ENCODE measurements at regions not wholly inside any gene's neighbourhood (a gene's known extent, or its start where the extent isn't known, plus 50 kb on each side); places are given as distances from the start of the nearest gene placed in this dataset.
"Not testable (repeated sequence)": the region's sequence is repeated elsewhere in the genome, so short reads cannot be mapped to it uniquely, and the experiment has no call there.

DNA sequence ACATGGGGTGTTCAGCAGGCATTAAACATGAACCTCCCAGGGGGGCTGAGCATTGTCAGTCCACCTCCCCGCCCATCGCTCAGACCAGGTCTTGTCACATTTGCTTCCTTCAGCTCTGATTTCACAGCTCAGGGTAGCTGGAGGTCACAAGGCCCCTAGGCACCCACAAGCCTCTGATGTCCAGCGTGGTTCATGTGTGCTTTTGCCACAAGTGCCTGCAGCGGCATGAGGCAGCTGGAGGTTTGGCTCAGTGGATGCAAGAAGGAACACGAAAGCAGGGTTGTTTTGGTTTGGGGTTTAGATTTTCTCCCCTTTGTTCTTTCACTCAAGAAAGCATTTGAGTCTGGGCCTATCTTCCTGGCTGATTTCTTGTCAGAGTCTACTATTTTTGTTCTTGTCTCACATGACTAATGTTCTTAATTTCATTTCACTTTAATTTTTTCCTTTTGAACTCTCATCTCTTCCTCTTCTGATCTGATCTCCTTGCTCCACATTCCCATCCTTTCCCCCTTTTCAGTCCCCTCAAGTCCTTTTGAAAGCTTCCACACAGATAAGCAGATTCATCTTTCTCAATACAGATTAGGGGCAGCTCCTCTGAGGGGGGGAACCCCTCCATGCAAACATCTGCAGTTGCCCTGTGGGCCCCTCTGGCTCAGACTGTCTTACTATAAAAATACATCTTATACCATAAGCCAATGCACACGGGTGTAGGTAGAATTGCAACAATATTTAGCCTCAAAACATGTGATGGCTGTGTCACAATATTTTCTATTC, 68.1 kb upstream of the CEP85L start:
- no peak for DNase-seq (ENCODE audit: low read depth)

DNA sequence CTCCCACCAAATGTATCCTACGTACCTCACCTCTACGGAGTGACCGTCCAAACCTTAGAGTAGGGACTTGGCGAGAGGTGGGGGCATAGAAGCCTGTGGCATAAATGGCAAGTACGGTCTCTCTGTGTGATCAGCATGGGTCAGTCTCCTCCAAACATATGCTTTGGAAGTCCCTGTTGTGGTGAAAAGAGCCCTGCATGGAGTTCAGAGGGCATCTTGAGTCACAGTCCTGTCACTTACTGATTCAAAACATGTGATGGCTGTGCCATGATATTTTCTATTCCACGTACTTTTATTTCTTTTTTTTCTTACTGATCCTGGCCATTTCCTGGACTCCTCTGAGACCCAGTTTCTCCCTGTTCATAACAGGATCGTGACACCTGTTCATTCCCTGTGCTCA, 67.5 kb upstream of the CEP85L start:
- no peak for DNase-seq (ENCODE audit: low read depth)

DNA sequence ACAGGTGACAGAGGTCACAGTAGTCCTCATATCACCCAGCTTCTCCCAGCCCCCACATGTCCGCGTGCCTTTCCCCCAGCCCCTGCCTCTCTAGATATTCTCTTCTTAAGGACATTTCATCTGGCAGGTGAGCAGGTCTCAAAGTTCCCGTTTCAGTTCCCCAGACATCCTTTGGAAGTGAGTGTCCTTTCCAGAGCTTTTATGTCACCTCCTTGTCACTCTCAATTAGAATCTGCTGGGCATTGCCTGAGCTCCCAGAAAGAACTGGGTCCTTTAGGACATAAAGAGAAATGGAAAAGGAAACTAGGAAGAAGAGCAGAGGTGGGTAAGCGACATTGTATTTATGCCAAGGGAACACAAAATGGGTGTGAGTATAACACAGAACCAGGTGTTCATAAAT, 66.9 kb upstream of the CEP85L start:
- no peak for DNase-seq (ENCODE audit: low read depth)

DNA sequence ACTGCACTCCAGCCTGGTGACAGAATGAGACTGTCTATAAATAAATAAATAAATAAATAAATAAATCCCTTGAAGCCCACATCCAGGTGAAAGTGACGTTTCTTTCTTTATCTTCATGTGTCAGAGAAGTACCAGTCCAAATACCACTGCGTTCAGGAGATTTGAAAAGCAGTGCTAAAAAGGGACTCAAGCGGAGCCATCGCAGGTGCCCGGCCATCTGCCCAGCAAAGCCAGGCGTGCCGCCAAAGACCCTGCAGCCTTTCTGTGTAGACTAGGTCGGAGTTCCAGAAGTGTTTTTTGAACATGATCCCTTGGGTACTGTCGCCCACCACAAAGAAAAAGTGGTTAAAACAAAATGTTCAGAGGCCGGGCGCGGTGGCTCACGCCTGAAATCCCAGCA, 65.7 kb upstream of the CEP85L start:
- DNase-seq (ENCODE audit: low read depth), result no peak

DNA sequence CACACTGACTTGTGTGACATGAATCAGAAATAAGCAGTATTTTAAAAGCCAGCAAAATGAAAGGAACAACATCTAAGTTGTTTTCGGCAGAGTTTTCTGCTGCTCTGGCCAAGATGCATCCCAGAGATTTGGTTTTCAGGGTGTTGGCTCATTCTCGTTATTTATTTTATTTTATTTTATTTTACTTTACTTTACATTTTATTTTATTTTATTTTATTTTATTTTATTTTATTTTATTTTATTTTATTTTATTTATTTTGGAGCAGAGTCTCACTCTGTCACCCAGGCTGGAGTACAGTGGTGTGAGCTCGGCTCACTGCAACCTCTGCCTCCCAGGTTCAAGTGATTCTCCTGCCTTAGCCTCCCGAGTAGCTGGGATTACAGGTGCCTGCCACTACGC, 64.5 kb upstream of the CEP85L start:
- not testable (repeated sequence) for DNase-seq (ENCODE audit: low read depth)

DNA sequence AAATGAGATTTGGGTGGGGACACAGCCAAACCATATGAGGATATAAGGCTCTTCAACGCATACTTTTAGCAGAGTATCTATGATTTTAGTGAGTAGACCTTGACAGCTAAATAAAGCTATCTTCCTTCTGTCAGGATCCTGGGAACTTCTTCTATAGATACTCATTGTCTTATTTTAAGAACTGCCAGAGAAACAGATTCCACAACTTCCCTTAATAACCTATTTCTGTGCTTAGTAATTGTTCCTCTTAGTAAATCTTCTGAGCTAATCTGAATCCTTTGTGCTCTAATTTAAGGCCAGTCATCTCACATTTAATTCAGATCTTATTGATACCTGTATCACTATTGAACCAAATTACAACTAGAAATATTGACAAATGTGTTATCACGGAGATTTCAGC, 64.0 kb upstream of the CEP85L start:
- no peak for DNase-seq (ENCODE audit: low read depth)

DNA sequence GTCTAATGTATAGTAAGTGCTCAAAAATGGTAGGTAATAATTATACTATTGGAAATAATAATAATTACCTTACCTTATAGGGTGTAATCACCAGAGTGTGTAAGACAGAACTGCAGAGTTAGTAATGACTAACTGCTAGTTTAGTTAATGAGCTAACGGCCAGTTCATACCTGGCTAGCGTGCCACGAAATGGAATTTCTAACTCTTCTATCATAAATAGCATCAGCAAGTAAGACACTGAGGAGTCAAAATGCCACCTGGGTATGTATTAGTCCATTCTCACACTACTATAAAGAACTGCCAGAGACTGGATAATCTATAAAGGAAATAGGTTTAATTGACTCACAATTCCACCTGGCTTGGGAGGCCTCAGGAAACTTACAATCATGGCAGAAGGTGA, 63.4 kb upstream of the CEP85L start:
- DNase-seq (ENCODE audit: low read depth), result no peak

DNA sequence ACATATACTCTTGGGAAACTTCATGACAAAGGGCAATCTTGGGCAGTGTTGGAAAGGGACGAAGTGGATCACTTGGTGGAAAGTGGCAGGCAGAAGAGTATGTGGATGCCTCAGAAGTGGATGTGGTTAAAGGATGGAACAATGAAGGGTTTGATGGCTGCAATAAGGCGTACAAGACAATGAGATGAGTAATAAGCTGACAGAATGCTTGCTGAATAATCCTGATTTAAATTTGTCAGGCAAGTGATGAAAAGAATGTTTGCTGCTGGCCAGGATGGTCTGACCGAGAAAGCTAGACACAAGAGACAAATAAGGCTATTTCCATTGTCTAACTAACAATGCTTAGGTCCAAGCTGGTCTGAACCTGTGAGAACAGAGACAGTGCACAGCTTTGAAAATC, 61.6 kb upstream of the CEP85L start:
- DNase-seq (ENCODE audit: low read depth), result peak; percentile 83

DNA sequence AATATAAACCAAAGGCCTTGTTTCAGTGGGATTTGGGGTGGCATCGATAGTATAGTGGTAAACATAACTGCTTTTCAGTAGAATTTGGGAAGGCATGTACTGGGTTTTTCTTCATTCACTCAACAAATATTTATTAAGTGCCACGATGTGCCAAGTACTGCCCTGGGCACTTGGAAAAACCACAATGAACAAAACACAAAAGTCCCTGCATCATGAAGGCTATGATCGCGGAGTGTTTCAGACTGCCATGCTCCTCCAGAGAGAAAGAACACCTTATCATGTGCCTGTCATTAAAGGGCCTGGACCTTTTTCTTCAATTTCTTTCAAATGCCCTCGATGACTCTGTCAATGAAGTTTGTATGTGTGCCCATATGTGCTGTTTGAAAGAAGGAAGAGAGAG, 59.2 kb upstream of the CEP85L start:
- DNase-seq (ENCODE audit: low read depth), result no peak

DNA sequence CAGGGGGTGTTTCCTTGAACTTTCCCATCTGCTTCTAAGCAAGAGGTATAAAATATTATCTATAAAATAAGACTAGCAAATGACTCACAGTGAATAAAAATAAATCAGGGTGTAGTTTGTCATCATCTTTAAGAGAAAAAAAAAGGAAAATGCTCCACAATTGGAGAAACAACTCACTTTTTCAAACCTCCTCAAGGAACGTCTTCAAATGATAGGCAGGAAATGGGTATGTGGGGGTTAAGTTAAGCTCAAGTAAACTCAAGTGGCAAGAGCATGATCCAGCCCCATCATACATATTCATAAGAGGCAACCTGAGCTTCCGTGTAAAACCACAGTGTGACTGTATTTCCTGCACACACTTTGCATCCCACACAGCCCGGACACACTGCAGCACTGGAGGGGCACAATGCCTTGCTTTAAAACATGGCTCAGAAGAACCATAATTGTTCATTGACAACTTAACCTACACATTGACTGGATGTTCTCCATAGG, 58.5 kb upstream of the CEP85L start:
- peak; percentile 91 for DNase-seq (ENCODE audit: low read depth)

DNA sequence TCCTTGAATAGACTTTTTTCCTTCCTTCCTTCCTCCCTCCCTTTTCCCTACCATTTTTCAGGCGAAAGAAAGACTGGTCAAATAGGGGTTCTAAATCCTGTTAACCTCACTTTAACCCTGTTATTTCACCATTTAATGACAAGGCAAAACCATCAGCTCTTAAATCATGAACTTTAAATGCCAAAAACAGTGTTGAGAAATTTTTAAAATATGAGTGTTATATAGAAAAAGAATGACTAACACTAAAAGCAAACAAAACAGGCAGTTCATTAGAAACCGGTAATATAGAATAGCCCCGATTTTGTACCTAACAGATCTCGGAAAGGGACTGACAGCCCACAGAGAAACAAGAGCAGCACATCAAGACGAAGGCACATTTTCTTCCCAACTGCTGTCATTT, 57.4 kb upstream of the CEP85L start:
- DNase-seq (ENCODE audit: low read depth), result peak; percentile 68

DNA sequence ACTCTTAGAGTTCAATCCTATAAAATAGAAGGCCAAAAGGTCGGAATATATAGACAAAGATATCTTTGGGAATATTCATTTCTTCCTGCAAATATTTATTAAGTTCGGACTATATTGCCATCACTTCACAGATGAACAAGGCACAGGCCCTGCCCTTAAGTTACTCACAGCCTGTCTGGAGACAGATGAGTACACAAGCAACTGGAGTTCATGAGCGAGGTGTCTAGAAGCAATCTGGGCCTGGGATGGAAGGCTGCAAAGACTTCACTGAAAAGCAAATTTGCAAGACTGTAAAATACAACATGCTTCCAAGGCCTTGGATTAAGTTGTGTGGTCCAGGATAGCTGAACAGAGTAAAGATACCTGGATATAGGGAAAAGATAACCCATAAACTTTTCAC, 56.7 kb upstream of the CEP85L start:
- DNase-seq (ENCODE audit: low read depth), result peak; percentile 52

DNA sequence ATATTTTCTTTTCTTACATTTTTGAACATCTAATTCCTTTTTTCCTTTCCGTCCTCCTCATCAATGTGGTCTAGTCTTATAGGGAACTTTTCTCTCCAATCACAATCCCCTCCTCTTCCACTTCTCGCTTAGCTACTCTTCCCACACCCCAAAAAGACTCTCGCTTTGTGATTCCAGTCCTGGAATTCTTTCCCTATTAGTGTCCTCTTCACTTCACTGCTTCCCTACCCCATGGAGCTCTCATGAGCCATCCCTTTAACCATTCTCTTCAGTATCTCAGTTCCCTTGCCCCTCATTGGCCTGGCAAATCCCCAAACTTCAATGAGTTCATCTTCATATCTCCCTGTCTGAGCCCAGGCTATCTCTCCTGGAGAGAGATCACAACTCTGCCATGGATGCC, 55.3 kb upstream of the CEP85L start:
- DNase-seq (ENCODE audit: low read depth), result peak; percentile 26

DNA sequence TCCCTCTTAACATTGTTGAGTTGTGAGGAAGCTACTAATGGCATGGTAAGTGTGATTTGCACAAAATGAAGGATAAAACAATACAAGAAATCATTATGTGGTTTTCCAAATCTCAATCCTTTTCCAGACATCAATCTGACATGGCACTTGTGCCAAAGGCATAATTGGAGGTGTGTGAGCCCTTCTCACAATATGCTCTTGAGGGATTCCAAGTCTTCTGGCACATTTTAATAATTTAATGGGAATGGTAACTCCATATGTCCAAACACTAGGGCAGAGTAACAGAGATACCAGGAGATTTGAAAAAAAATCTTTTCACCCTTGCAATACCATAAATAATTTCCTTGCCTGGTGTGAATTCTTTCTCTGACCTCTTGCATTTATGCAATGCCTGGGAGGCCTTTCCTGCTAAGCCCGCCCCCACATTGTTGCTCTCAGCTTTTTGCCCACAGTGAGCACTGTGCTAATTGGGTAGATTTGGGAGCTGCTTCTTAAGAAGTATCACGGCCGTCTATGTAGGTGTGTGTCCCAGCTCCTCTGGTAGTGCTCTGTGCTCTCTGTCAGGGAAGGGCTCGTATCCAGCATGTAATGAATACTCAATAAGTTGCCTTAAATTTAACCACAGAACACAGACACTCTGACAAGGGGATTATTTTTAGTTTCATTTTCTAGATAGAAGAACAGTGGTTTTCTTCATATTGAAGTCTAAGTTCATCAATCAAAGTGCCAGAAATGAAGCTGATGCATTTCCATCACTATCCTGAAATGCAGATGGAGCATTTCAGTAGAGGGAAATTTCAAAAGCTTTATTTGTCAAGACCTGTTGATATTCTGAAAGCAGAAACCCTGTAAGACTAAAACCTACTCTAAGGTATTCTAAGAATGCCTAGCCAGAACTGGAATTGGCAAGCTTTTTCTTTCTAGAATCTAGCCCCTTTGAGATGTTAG, 54.4 kb upstream of the CEP85L start:
- peak; percentile 51 for DNase-seq (ENCODE audit: low read depth)

DNA sequence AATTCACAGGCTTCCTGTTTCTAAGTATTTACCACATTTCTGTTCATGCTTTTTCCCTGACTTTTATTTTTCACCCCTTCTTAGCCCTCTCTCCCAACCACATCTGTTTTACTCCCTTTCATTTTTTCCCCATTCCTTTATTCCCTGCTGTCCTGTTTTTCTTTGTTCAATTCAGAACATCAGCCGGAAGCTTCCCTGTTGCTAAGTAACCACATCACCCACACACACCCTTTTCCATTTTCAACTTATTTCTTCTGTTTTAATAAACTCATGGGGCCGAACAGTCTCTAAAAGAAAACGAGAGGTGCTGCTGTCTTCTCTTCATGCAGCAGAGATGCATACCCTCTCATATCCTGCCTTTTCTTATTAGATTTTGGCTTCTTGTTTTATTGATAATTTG, 53.5 kb upstream of the CEP85L start:
- no peak for DNase-seq (ENCODE audit: low read depth)

DNA sequence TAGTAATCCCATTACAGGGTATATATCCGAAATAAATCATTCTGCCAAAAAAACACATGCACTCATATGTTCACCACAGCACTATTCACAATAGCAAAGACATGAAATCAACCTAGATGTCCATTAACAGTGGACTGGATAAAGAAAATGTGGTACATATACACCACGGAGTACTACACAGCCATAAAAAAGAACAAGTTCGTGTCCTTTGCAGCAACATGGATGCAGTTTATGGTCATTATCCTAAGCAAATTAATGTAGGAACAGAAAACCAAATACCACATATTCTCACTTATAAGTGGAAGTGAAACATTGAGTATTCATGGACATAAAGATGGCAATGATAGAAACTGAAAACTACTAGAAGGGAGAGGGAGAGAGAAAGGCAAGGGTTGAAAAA, 49.9 kb upstream of the CEP85L start:
- DNase-seq (ENCODE audit: low read depth), result not testable (repeated sequence)

Data from ELR (cell line).